HEK293 (cell line): ENCODE measurements at regions not wholly inside any gene's neighbourhood (a gene's known extent, or its start where the extent isn't known, plus 50 kb on each side); places are given as distances from the start of the nearest gene placed in this dataset.

Experiments
- CTCF ChIA-PET: fragments of 350-600 bp; formaldehyde crosslinking; extraction: SDS; loops from one replicate; lab custom pipeline; 2021; ENCODE audit warnings: antibody characterized with exemption; lab: Yijun Ruan, JAX
- POLR2A ChIA-PET: fragments of 300-600 bp; formaldehyde crosslinking; extraction: SDS; loops from one replicate; lab custom pipeline; 2020; ENCODE audit warnings: antibody characterized with exemption, inconsistent platforms; lab: Yijun Ruan, JAX
- H3K27ac ChIP-seq: fragments of 200-500 bp; sonication (Bioruptor generic); 2 replicates; pipeline ENCODE4 v1.5.1; 2014; ENCODE audit warnings: low read depth, low read length, control low read depth, inconsistent platforms; ENCODE audit errors: extremely low read depth
- H3K36me3 ChIP-seq, 2 experiments: fragments of 200-500 bp in 1 of 2; sonication (Bioruptor generic) in 1 of 2; 1 replicate in 1 of 2; 2 replicates in 1 of 2; pipeline ENCODE4 v1.5.1; 2014 to 2017; ENCODE audit warnings: inconsistent platforms in 2 of 2, low read length in 2 of 2; ENCODE audit not compliant: control insufficient read depth in 2 of 2, insufficient read depth in 1 of 2
- H3K4me1 ChIP-seq: fragments of 200-500 bp; sonication (Bioruptor generic); 2 replicates; pipeline ENCODE4 v1.5.1; 2014; ENCODE audit warnings: mild to moderate bottlenecking, low read length, inconsistent platforms; ENCODE audit not compliant: control insufficient read depth, insufficient read depth
- H3K4me3 ChIP-seq: 2 replicates; pipeline ENCODE4 v1.5.1; 2011; ENCODE audit warnings: low read depth, mild to moderate bottlenecking, control low read depth, low read length, moderate library complexity
- H3K9me3 ChIP-seq: fragments of 200-500 bp; sonication (Bioruptor generic); 2 replicates; pipeline ENCODE4 v1.5.1; 2014; ENCODE audit warnings: low read depth, low read length, inconsistent platforms; ENCODE audit not compliant: control insufficient read depth, insufficient read depth
- ATF2 ChIP-seq: fragments of 450-650 bp; formaldehyde crosslinking; IDR thresholded peaks from 2 replicates; pipeline ENCODE4 v1.5.1; 2016; ENCODE audit warnings: missing biosample characterization, missing genetic modification characterization, low read depth
- CTCF ChIP-seq: fragments of 450-650 bp; formaldehyde crosslinking; IDR thresholded peaks from 2 replicates; pipeline ENCODE4 v1.5.1; 2016; ENCODE audit warnings: missing biosample characterization, missing genetic modification characterization
- KLF16 ChIP-seq: fragments of 450-650 bp; formaldehyde crosslinking; IDR thresholded peaks from 2 replicates; pipeline ENCODE4 v1.5.1; 2017; ENCODE audit warnings: missing biosample characterization, missing genetic modification characterization
- KLF8 ChIP-seq: fragments of 450-650 bp; formaldehyde crosslinking; IDR thresholded peaks from 2 replicates; pipeline ENCODE4 v1.5.1; 2016; ENCODE audit warnings: missing biosample characterization, missing genetic modification characterization
- KLF9 ChIP-seq: fragments of 450-650 bp; formaldehyde crosslinking; IDR thresholded peaks from 2 replicates; pipeline ENCODE4 v1.5.1; 2016; ENCODE audit warnings: missing biosample characterization, missing genetic modification characterization, low read depth
- MEIS1 ChIP-seq: sonication (generic); formaldehyde crosslinking; IDR thresholded peaks from 2 replicates; pipeline ENCODE4 v1.8.1; 2022; ENCODE audit warnings: missing genetic modification reagents, mild to moderate bottlenecking, borderline replicate concordance
- SP3 ChIP-seq: fragments of 450-650 bp; formaldehyde crosslinking; IDR thresholded peaks from 2 replicates; pipeline ENCODE4 v1.5.1; 2016; ENCODE audit warnings: missing biosample characterization, missing genetic modification characterization
- ZNF140 ChIP-seq: fragments of 450-650 bp; formaldehyde crosslinking; IDR thresholded peaks from 2 replicates; pipeline ENCODE4 v1.5.1; 2016; ENCODE audit warnings: missing biosample characterization, missing genetic modification characterization
- ZNF169 ChIP-seq: fragments of 450-650 bp; formaldehyde crosslinking; IDR thresholded peaks from 2 replicates; pipeline ENCODE4 v1.5.1; 2016; ENCODE audit warnings: missing biosample characterization, missing genetic modification characterization
- ZNF174 ChIP-seq: fragments of 450-650 bp; formaldehyde crosslinking; IDR thresholded peaks from 2 replicates; pipeline ENCODE4 v1.5.0; 2017; ENCODE audit warnings: missing biosample characterization, mild to moderate bottlenecking, missing genetic modification characterization
- ZNF202 ChIP-seq: fragments of 450-650 bp; formaldehyde crosslinking; IDR thresholded peaks from 2 replicates; pipeline ENCODE4 v1.5.1; 2016; ENCODE audit warnings: missing biosample characterization, missing genetic modification characterization, borderline replicate concordance
- ZNF211 ChIP-seq: fragments of 450-650 bp; formaldehyde crosslinking; IDR thresholded peaks from 2 replicates; pipeline ENCODE4 v1.5.1; 2016; ENCODE audit warnings: low read depth, missing biosample characterization, missing genetic modification characterization
- ZNF280C ChIP-seq: fragments of 450-650 bp; formaldehyde crosslinking; IDR thresholded peaks from 2 replicates; pipeline ENCODE4 v1.5.1; 2016; ENCODE audit warnings: missing biosample characterization, missing genetic modification characterization
- ZNF324 ChIP-seq: fragments of 450-650 bp; formaldehyde crosslinking; IDR thresholded peaks from 2 replicates; pipeline ENCODE4 v1.5.1; 2016; ENCODE audit warnings: missing biosample characterization, missing genetic modification characterization
- ZNF501 ChIP-seq: fragments of 450-650 bp; formaldehyde crosslinking; IDR thresholded peaks from 2 replicates; pipeline ENCODE4 v1.5.1; 2016; ENCODE audit warnings: missing biosample characterization, missing genetic modification characterization
- ZNF544 ChIP-seq: fragments of 450-650 bp; formaldehyde crosslinking; IDR thresholded peaks from 2 replicates; pipeline ENCODE4 v1.5.0; 2017; ENCODE audit warnings: missing biosample characterization, missing genetic modification characterization
- ZNF549 ChIP-seq: fragments of 450-650 bp; IDR thresholded peaks from 2 replicates; pipeline ENCODE4 v1.5.1; 2018; ENCODE audit warnings: missing biosample characterization, missing genetic modification characterization, mild to moderate bottlenecking, inconsistent platforms, moderate library complexity
- ZNF555 ChIP-seq: fragments of 450-650 bp; formaldehyde crosslinking; conservative IDR thresholded peaks from 2 replicates; pipeline ENCODE4 v1.5.1; 2017; ENCODE audit warnings: missing biosample characterization, mild to moderate bottlenecking, missing genetic modification characterization, inconsistent platforms
- ZNF571 ChIP-seq: fragments of 450-650 bp; formaldehyde crosslinking; IDR thresholded peaks from 2 replicates; pipeline ENCODE4 v1.5.0; 2017; ENCODE audit warnings: missing biosample characterization, missing genetic modification characterization
- ZNF623 ChIP-seq: fragments of 450-650 bp; formaldehyde crosslinking; IDR thresholded peaks from 2 replicates; pipeline ENCODE4 v1.5.1; 2016; ENCODE audit warnings: missing biosample characterization, missing genetic modification characterization
- ZNF76 ChIP-seq: fragments of 450-650 bp; formaldehyde crosslinking; IDR thresholded peaks from 2 replicates; pipeline ENCODE4; 2016; ENCODE audit warnings: low read depth, missing biosample characterization, missing genetic modification characterization, borderline replicate concordance
- ZNF830 ChIP-seq: fragments of 450-650 bp; IDR thresholded peaks from 2 replicates; pipeline ENCODE4 v1.5.0; 2018; ENCODE audit warnings: missing biosample characterization, missing genetic modification characterization, low read depth, mild to moderate bottlenecking, moderate library complexity
- ZNF837 ChIP-seq: fragments of 450-650 bp; formaldehyde crosslinking; IDR thresholded peaks from 2 replicates; pipeline ENCODE4 v1.5.1; 2016; ENCODE audit warnings: missing biosample characterization, missing genetic modification characterization
- ZSCAN5A ChIP-seq: fragments of 450-650 bp; formaldehyde crosslinking; IDR thresholded peaks from 2 replicates; pipeline ENCODE4 v1.5.1; 2016; ENCODE audit warnings: missing biosample characterization, missing genetic modification characterization
- TF ChIP-seq, protein P1 (sequence below): fragments of 450-650 bp; formaldehyde crosslinking; IDR thresholded peaks from 2 replicates; pipeline ENCODE4 v1.5.1; 2016; ENCODE audit warnings: missing biosample characterization, missing genetic modification characterization

GRCh38 chr4:126742885-126743284, 889.9 kb upstream of the INTU start (continued):
- TF ChIP-seq, protein P1, sequence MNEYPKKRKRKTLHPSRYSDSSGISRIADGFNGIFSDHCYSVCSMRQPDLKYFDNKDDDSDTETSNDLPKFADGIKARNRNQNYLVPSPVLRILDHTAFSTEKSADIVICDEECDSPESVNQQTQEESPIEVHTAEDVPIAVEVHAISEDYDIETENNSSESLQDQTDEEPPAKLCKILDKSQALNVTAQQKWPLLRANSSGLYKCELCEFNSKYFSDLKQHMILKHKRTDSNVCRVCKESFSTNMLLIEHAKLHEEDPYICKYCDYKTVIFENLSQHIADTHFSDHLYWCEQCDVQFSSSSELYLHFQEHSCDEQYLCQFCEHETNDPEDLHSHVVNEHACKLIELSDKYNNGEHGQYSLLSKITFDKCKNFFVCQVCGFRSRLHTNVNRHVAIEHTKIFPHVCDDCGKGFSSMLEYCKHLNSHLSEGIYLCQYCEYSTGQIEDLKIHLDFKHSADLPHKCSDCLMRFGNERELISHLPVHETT (tag by site-specific recombination): no peak
- no peak for TF ChIP-seq ZSCAN5A (tag by site-specific recombination)
- TF ChIP-seq ZNF174: no peak
- no peak for TF ChIP-seq ZNF830 (tag by site-specific recombination)
- no peak for TF ChIP-seq ZNF211
- no peak for TF ChIP-seq ZNF623 (tag by site-specific recombination)
- TF ChIP-seq KLF16 (tag by site-specific recombination): no peak
- TF ChIP-seq ATF2 (tag by site-specific recombination): no peak

DNA sequence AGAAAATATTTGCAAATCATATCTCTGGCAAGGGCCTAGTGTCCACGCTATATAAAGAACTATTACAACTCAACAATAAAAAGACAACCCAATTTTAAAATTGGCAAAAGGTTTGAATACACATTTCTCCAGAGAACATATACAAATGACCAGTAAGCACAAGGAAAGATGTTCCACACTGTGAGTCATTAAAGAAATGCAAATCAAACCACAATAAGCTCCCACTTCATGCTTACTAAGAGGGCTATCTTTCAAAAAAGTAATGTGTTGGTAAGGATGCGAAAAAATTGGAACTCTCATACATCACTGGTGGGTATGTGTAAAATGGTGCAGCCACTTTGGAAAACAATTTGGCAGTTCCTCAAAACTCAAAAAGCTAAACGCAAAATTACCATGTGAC, 884.0 kb upstream of the INTU start:
- TF ChIP-seq KLF8 (tag by site-specific recombination) (no peak), ZNF501 (tag by site-specific recombination) (no peak), ZNF555 (tag by site-specific recombination) (no peak), ZNF571 (tag by site-specific recombination) (no peak)
- POLR2A ChIA-PET: no interaction called here
- Histone ChIP-seq H3K9me3 (no peaks in the 10 kb centered on the region), H3K27ac (no peak overlapping the region), H3K36me3 (no peaks in the 10 kb centered on the region), H3K4me3 (no peak overlapping the region), H3K4me1 (no peaks in the 10 kb centered on the region)
- CTCF ChIA-PET: no interaction called here

- ChIA-PET CTCF (no interaction called here), POLR2A (no interaction called here)
- TF ChIP-seq ZNF837 (no peak), ZNF324 (tag by site-specific recombination) (no peak), ZNF76 (no peak), SP3 (tag by site-specific recombination) (no peak), ZNF202 (no peak), CTCF (tag by site-specific recombination) (no peak), MEIS1 (CRISPR knock-in tag) (no peak), ZNF280C (tag by site-specific recombination) (no peak), KLF9 (no peak), ZNF549 (no peak), ZNF140 (no peak), ZNF169 (tag by site-specific recombination) (no peak), ZNF544 (tag by site-specific recombination) (no peak)
- H3K9me3 ChIP-seq: no peaks in the 10 kb centered on the region
- no peak overlapping the region for H3K27ac ChIP-seq
- H3K4me3 ChIP-seq: no peak overlapping the region
- H3K36me3 ChIP-seq: no peaks in the 10 kb centered on the region
- no peaks in the 10 kb centered on the region for H3K4me1 ChIP-seq
Observed at GRCh38 chr4:126750723-126751122, 882.0 kb upstream of the INTU start.
